ENCODE measurements at regions not wholly inside any gene's neighbourhood (a gene's known extent, or its start where the extent isn't known, plus 50 kb on each side); places are given as distances from the start of the nearest gene placed in this dataset.

GRCh38 chrX:115958687-115959359 is 211.7 kb upstream of the AGTR2 start:
- no peaks in the 10 kb centered on the region for H3K9me3 ChIP-seq
- H3K27ac ChIP-seq, result no peak overlapping the region
- no peak overlapping the region for H3K4me3 ChIP-seq
- no peaks in the 10 kb centered on the region for H3K4me1 ChIP-seq
- TF ChIP-seq, protein P1, sequence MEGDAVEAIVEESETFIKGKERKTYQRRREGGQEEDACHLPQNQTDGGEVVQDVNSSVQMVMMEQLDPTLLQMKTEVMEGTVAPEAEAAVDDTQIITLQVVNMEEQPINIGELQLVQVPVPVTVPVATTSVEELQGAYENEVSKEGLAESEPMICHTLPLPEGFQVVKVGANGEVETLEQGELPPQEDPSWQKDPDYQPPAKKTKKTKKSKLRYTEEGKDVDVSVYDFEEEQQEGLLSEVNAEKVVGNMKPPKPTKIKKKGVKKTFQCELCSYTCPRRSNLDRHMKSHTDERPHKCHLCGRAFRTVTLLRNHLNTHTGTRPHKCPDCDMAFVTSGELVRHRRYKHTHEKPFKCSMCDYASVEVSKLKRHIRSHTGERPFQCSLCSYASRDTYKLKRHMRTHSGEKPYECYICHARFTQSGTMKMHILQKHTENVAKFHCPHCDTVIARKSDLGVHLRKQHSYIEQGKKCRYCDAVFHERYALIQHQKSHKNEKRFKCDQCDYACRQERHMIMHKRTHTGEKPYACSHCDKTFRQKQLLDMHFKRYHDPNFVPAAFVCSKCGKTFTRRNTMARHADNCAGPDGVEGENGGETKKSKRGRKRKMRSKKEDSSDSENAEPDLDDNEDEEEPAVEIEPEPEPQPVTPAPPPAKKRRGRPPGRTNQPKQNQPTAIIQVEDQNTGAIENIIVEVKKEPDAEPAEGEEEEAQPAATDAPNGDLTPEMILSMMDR (IDR thresholded peaks at IDR 0.05), result no peak
- no peak for TF ChIP-seq POLR2A (IDR thresholded peaks at IDR 0.05)
- no peak for TF ChIP-seq POLR2AphosphoS5 (IDR thresholded peaks at IDR 0.05; ENCODE audit: insufficient read depth in 1 of 2, low read depth in 1 of 2)
- intact Hi-C loops (cut with DNase I), result no loop called here
- H3K27me3 ChIP-seq, result no peaks in the 10 kb centered on the region
- no peak for DNase-seq (ENCODE audit: extremely low spot score in 2 of 2)
- H3K36me3 ChIP-seq, result no peaks in the 10 kb centered on the region

DNA sequence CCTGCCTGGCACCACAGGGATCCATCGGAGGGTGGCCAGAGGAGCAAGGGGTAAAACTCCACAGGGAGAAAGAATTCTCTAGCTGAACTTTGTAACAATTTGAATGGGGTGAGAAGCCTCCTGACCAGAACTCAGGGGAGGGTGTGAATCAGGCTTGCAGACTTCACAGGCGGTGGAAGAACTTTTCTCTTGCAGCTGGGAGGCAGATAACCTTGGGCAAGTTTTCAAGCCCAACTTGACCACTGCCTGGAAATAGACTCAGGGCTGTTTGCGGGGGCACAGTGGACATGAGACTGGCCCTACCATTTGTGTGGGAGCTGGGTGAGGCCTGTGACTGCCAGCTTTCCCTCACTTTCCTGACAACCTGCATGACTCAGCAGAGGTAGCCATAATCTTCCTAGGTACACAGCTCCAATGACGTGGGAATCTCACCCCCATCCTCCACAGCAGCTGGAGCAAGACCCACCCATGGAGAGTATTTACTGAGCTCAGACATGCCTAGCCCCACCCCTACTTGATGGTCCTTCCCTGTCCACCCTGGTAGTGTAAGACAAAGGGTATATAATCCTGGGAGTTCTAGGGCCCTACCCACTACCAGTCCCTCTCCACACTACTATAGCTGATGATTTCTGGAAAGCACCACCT is 210.0 kb upstream of the AGTR2 start:
- no peaks in the 10 kb centered on the region for H3K27me3 ChIP-seq
- H3K4me3 ChIP-seq, result no peak overlapping the region
- no peak overlapping the region for H3K27ac ChIP-seq
- DNase-seq (ENCODE audit: extremely low spot score in 2 of 2), result no peak
- intact Hi-C loops (cut with DNase I), result no loop called here
- H3K36me3 ChIP-seq, result no peaks in the 10 kb centered on the region
- no peaks in the 10 kb centered on the region for H3K9me3 ChIP-seq
- TF ChIP-seq POLR2AphosphoS5 (IDR thresholded peaks at IDR 0.05; ENCODE audit: insufficient read depth in 1 of 2, low read depth in 1 of 2), result no peak
- no peak for TF ChIP-seq POLR2A (IDR thresholded peaks at IDR 0.05)
- TF ChIP-seq, protein P1 (IDR thresholded peaks at IDR 0.05), result no peak
- no peaks in the 10 kb centered on the region for H3K4me1 ChIP-seq

- H3K27ac ChIP-seq, result no peak overlapping the region
- TF ChIP-seq POLR2AphosphoS5 (IDR thresholded peaks at IDR 0.05; ENCODE audit: insufficient read depth in 1 of 2, low read depth in 1 of 2) (no peak), POLR2A (IDR thresholded peaks at IDR 0.05) (no peak)
- TF ChIP-seq, protein P1 (IDR thresholded peaks at IDR 0.05), result no peak
- H3K4me1 ChIP-seq, result no peaks in the 10 kb centered on the region
- no peaks in the 10 kb centered on the region for H3K36me3 ChIP-seq
- H3K4me3 ChIP-seq, result no peak overlapping the region
- intact Hi-C loops (cut with DNase I), result no loop called here
- no peaks in the 10 kb centered on the region for H3K27me3 ChIP-seq
- no peaks in the 10 kb centered on the region for H3K9me3 ChIP-seq
- DNase-seq (ENCODE audit: extremely low spot score in 2 of 2), result no peak
Observed at GRCh38 chrX:115966920-115967319, 203.6 kb upstream of the AGTR2 start.

GRCh38 chrX:115968436-115969252 is 201.9 kb upstream of the AGTR2 start:
- H3K4me3 ChIP-seq, result peak overlapping the region; percentile 43 to 46
- no peaks in the 10 kb centered on the region for H3K9me3 ChIP-seq
- peak overlapping the region; percentile 54 for H3K27ac ChIP-seq
- intact Hi-C loops (cut with DNase I), result no loop called here
- DNase-seq (ENCODE audit: extremely low spot score in 2 of 2), result peak in 1 of 2 donors; percentile 83
- TF ChIP-seq POLR2AphosphoS5 (IDR thresholded peaks at IDR 0.05; ENCODE audit: insufficient read depth in 1 of 2, low read depth in 1 of 2), result peak in 1 of 2 donors; percentile 35
- TF ChIP-seq, protein P1 (IDR thresholded peaks at IDR 0.05), result no peak
- no peaks in the 10 kb centered on the region for H3K4me1 ChIP-seq
- H3K27me3 ChIP-seq, result no peaks in the 10 kb centered on the region
- no peaks in the 10 kb centered on the region for H3K36me3 ChIP-seq
